ENCODE measurements at regions not wholly inside any gene's neighbourhood (a gene's known extent, or its start where the extent isn't known, plus 50 kb on each side); places are given as distances from the start of the nearest gene placed in this dataset.

DNA sequence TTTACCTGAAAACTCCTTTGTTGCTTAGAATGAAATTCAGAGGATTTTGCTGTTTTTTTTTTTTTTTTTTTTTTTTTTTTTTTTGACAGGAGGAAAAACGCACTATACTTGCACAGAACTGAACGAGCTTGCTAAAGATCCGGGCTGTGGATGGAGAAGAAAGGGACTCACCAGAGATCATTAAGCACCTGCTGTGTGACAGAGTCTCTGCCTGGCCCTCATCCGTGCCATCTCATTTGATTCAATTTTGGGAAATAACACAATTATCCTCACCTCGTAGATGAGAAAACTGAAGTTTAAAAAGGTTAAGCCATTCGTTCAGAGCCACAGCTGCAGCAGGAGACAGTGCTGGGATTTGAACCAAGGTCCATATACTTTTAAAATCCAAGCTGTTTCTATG, 775.4 kb upstream of the ID2 start:
- no peak for DNase-seq

DNA sequence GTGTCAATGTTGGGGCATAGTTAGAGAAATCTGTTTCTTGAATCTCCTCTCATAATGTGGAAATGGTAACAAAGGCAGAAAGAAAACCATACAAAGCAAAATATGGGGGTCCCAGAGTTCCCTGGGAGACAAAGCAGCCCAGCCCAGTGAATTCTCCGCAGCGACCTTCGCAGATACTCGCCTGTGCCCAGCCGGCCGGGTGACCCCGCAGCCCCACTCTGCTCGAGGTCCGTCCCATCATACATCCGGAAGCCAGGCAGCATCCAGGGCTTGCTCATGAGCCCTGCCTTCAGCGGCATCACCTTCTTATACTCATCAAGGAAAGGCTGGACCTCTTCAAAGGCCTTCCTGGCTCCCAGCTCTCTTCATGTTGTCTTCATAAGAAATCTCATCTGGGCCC, 774.8 kb upstream of the ID2 start:
- no peak for DNase-seq

DNA sequence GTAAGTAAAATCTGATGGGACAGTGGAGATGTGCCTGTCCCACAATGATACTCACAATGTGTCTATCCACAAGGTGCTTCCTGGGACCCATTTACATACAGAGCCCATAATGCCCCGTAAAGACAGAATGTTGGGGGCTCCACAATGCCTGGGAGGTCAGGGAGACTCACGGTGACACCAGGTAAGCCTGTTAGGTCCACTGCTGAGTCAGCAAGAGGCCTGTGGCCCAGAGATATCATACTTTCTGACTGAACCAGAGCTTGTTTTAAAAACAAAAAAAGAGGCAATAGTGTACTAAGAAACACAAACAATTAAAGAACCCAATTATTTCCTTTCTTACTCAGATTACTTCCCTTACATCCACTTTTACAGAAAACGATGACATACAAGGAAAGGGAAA, 771.1 kb upstream of the ID2 start:
- no peak for DNase-seq

DNA sequence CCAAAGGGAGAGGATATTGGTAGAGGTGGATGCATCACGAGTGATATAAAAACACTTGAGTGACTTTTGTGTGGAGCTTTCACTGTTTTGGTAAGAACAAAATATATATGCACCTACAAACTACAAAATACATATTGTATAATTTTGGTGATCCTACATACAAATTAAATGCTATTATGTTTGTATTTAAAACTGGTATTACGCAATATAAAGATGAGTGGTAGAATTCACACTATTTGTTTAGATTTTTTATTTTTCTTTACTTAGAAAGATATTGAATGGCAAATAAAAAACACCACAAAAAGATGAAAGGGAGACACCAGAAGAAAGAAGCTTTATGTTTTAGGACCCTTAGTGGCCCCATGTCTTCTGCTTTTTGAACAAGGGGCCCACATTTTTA, 770.7 kb upstream of the ID2 start:
- DNase-seq, result no peak

DNA sequence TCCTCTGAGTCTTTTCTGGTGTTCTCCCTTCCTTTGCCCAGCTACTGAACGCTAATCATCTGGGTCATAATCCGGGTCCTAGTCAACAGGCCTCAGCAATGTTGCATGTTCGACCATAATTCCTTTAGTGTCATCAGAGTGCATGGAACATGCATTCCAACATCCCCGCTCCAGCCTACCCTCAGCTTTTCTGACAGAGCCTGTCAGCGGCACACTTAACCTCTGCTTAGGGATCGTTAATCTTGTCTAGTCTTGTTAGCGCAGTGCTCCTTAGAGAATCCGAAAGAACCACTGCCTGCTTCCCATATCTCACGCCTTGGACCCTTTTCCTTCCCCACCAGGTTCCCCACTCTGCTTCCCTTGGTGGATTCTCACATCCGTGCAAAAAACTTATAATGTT, 767.9 kb upstream of the ID2 start:
- no peak for DNase-seq

DNA sequence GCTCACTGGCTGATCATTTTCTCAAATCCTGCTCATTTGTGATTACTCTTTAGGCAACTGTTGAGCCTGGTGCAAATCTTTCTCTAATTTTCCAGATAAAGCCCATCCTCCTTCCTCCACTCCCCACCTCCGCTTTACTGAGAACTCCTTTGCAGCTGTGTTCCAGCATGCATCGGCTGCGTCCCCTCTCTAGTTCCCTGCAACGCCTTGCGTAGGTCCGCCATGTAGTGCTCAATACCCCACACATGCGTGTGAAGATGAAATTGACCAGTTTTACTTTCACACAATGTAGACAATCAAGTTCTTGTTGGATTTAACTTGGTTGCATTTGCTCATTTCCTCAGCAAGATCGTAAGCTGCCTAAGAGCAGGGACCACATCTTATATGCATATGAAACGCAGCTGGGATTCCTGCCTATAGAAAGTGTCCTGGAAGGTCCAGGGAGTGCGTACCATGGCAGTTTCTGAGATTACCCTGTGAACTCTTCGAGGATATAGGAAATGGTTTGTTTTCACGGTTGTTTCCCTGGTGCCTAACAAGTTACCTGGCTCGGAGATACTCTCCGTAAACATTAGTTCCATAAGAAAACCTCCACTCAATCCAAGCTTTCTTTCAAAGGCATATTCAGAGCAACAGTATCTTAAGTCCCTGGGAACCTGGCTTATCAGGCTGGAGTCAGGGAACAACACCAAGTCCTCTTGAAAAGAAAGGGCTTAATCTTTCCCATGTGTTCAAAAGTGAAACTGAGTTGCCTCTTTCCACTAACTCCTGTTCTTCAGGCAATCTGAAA, 766.4 kb upstream of the ID2 start:
- DNase-seq, result no peak

DNA sequence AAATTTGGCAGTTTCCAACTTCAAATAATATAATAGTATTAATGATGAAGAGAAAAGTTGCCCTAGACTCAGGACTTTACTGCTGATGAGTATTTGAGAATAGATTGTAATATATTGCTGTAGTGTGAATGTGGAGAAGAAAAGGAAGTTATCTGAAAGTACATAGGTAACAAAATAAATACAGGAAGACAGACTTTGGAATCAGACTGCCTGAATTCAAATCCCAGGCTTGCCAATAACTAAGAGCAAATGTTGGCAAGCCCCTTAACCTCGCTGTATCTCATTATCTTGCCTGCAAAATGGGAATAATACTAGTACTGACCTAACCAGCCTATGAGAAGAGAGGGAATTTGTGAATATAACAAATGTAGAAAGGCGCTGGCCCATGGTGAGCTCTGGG, 765.2 kb upstream of the ID2 start:
- DNase-seq, result no peak

DNA sequence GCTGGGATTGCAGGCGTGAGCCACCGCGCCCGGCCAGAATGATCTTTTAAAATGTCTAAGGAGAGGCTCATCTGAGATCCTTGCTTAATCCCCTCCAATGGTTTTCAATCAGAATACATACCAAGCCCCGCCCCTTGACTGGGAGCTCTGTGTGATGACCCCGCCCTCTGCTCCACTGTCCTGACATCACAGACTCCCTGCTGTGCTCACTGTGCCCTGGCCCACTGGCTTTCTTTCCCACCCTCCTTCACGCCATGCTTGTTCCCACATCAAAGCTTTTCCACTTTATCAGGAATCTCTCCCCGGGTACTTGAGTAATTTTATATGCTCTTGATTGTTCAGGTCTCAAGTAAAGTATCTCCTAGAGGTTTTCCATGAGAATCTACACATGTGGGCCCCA, 762.3 kb upstream of the ID2 start:
- no peak for DNase-seq

DNA sequence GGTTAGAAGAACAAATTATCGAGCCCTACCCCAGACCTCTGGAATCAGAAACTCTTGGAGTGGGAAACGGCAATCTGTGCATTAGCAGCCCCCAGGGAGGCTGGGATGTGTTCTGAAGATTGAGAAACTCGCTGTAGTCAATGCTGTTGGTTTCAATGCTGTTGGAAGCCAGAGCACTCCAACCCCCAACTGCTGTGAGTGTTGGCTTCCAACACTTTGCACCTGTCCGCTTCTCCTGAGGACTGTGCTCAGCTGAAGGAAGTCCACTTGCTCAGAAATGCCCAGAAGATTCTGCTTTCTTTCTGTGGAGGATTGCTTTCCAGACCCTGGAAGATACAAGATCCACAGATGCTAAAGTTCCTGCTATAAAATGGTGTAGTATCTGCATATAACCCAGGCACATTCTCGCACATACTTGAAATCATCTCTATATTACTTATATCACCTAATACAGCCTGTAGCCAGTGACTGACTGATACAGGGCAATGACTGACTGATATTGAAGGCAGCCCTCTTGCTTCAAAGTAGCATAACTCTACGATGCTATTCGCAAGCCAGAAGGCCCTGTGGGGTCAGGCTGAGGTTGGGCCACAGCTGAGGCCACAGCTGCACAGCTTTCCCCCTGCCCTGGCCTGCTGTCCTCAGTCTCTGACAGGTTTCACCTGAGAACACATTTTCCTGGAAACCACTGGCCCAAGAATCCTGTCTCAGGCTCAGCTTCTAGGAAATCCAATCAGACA, 757.7 kb upstream of the ID2 start:
- no peak for DNase-seq

DNA sequence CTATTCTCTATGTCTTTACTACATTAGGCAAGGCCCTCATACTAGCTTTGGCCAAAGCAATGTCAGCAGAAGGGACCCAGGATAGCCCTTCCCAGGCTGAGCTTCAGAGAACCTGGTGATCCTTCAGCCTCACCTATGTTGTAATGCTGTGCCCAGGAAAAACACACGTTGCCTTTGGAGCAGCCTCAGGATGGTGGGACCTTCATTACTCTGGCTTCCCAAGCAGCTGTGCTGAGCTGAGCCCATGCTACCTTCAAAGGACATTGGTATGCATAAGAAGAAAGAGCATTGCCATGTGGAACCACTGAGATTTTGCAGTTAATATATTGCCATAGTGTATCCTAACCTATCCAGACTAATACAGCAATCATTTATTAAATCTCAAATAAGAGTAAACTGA, 756.4 kb upstream of the ID2 start:
- DNase-seq, result no peak

DNA sequence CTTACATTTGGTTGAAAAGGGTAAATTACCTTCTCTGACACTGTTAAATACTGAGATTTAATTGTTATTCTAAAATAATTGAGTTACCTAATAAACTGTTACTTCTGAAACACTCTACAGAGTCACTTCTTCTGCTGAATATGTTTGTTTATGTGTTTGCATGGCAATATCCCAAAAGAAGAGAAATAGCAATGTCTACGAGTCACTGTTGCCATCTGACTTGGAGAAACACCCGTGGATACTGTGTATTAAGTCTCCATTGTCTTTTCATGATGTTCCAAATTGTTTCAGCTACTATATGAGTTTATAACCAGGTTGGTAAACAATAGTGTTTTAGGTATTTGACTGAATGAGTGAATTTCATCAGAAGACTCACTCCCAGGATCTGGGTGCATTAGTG, 754.2 kb upstream of the ID2 start:
- no peak for DNase-seq

DNA sequence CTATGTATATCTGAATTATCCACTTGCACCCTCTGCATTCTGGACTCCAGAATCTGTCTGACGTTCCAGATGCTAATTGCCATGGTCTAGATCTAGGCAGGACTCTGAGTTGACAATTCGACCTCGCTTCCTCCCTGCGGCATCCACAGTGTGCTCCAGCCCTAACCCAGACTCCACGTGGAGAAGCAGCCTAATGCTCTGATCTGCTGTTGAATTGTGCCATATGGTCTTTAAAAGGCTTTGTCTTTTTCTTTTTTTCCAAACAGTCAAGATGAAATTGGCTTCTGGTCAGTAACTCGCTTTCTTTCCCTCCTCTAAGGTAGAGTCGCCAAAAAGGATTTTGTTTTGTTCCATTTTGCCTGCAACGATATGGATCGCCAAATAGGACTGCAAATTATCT, 752.6 kb upstream of the ID2 start:
- DNase-seq, result no peak

DNA sequence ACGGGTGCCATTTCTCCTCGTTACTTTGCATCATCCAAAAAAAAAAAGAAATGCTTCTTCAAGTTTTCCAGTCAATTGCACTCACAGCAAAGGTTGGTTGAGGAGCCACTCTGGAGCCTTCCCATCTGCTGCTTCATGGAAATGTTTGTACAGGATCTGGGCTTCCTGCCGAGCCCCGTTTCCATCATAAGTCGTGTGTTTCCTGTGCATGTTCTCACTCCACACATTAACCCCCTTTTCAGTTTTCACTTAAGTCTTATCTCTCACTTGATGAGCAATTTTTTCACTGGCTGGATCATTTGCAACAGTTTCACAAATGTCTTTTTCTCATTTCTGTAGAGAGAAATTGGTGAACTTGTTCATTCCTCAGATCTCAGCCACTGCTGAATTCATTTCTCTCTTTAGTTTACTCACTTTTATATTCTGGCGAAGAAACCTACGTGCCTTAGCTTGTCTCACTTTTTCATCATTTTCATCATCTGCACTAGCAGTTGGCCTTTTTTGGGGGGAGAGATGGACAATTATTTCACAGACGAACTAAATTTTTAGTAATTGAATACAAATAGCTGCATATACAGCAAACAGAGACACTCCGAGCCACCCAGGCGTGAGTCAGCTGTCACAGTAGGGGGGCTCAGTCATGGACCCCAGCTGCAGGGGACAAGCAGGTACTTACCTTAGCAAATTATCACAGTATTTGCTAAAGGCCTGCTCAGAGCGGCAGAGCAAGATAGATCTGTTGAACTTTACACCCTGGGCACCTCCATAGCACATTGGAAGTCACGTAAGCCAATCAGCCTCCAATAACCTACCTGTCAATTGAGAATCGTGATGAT, 750.8 kb upstream of the ID2 start:
- DNase-seq, result no peak

DNA sequence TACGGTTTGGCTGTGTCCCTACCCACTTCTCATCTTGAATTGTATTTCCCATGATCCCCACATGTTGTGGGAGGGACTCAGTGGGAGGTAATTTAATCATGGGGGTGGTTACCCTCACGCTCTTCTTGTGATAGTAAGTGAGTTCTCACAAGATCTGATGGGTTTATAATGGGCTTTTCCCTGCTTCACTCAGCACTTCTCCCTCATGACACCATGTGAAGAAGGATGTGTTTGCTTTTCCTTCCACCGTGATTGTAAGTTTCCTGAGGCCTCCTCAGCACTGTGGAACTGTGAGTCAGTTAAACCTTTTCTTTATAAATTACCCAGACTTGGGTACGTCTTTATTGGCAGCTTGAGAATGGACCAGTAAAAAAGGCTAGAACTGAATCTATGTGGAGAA, 750.0 kb upstream of the ID2 start:
- no peak for DNase-seq

DNA sequence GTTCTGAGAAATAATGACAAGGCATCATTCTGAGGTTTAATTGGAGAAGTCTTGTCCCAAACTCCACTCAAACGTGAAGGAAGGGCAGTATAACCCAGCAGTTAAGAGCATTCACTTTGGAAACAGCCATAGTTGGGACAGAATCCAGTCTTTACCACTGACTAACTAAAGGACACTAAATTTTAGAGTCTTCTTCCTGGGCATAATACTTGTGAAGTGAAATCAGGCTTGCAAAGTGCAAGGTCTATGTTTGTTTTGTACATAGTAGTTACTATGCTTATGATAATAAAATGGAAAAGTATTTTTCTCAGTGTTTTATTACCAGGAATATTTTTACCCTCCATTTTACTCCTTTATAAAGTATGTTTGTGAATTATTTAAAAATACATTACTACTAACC, 748.2 kb upstream of the ID2 start:
- DNase-seq, result no peak

DNA sequence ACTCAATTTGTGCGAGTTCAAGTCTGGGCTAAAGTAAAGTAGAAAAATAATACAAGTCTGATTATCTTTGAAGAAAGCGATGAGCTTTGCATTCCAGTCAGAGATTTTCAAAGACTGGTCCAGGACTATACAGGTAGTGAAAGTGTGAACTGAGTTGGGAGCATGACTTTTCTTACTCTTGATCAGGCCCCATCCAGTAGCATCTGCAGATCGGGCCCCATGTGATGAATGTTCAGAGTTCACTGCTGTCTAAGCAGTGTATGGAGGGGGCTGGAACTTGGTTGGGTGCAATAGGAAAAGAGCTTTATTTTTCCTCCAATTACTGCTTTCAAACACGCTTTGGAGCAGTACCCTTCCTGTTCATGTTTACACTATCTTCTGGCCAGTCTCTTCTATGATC, 747.4 kb upstream of the ID2 start:
- no peak for DNase-seq

DNA sequence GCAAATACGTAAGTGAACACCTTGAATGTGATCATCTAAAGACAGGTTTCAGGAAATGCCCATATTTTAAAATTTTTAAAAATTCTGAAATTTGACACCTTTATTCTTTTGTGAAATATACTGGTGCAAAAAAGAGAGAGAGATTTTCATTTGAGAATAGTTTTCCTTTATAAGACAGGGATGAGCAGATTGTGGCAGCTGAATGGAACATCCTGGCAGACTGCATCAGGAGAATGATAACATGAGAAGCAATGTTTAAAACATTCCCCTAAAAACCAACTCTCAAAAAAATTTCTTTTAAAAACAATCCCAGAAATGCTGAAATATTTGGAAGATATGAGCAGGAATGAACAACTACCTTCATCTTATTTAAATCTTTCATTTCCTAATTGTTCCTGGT, 744.8 kb upstream of the ID2 start:
- DNase-seq, result no peak

DNA sequence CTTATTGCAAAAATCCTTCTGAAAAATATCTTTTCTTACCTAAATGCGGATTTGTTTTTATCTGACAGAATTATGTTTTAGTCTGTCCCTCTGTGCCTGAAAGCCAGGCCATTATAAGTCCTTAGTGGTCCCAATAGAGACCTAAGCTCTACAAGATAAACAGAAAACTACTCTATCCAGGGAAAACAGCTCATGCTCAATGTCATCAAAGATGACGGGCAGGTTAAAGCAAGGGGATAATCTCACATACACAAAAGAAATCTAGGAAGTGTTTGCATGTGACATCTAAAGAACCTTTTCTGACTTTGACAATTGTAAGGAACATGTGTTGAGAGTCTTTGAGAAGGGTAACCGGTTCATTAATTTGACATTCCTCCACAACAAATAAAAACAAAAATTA, 741.1 kb upstream of the ID2 start:
- no peak for DNase-seq

DNA sequence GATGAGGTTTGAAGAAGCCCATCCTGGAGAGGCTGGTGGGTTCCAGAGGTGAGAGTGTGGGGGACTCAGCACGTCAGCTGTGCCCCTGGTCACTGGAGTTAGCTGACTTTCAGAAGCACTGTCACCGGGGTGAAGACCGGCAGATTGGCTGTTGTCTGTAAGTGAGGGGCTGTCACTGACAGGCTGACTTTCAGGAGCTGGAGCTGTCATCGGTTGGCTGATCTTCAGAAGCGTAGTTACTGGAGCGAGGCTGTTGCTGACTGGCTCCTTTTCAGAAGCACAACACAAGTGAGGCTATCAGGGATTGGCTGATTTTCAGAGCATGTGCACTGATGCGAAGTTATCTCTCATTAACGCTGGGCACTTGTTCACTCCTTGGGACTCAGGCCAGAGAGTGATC, 738.4 kb upstream of the ID2 start:
- no peak for DNase-seq

DNA sequence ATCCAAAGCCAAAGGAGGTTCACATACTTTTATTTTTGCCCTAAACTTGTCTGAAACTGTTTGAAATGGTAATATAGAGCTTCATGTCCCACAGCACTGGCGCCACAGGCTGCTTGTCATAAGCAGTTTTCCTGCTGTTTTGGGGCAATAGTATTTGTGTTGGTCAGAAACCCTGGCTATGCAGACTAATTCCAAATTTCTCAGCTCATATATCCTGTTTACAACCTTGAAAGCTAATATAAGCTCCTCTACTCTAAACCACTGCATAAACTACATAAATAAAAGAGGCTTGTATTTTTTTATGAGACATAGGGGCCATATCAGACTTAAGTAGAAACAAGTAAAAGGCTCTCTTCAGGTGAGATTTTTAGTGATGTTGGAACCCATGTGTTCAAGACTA, 736.8 kb upstream of the ID2 start:
- DNase-seq, result no peak

DNA sequence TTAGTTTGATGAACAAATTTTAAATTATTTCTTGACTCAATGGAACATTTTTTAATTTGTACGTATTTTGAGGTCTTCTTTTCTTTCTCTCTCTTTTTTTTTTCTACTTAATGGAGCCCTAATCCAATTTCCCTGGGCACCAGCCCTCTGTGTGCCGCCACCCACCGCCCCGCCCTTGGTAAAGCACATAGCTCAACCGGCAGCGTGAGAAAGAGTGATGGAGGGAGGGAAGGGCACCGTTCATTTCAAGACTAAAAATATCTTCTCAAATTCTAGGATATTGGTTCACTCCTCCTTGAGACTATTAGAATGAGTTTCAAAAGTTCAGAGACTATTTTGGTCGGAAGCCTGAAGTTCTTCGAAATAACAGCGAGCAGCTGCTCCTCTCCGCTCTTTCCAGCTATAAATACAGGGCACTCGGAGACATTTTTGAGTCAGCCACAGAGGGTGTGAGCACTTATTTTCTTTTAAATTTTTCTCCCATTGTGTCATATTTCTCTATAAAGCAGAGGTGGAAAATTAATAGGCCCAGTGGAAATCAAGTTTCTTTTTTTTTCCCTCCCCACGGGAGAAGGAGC, 731.7 kb upstream of the ID2 start:
- DNase-seq, result no peak

DNA sequence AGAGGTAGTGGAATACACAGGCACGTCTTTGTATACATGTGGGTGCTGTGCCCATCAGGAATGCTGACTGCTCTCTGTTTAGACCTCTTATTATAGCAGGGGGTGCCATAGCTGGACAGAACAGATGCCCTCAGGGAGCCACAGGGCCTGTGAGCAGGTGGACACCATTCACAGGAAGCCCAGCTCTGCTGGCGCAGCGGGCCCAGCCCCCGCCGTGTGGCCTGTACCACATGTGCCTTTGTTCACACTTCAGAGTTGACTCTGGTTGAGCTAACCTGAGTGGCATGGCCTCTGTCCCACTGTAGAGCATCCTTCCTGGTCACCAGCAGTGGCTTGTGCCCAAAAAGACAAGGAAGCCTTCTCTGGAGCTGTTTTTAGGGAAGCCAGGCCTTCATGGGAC, 730.9 kb upstream of the ID2 start:
- no peak for DNase-seq

DNA sequence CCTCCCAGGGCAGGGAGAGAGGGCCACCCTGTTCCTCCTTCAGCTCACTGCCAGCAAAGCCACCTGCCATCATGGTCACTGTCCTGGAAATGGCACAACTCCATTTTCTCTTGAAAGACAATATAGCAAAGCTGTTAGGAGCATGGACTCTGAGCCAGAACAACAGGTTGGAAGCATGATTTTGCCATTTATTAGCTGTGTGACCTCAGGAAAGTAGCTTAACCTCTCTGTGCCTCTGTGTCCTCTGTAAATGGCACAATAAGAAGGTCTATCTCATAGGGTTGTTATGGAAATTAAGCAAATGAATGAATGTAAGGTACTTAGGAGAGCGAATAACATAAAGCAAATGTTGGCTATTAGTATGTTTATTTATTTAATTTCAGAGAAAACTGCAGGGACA, 730.4 kb upstream of the ID2 start:
- no peak for DNase-seq

Data from activated gamma-delta T cell (primary cell).